Activated CD4-positive, alpha-beta T cell treated with anti-CD3 and anti-CD28 coated beads for 48 hours (primary cell): ENCODE measurements at regions not wholly inside any gene's neighbourhood (a gene's known extent, or its start where the extent isn't known, plus 50 kb on each side); places are given as distances from the start of the nearest gene placed in this dataset.

Source experiments
- DNase-seq: peaks from one replicate; pipeline ENCODE4 v3.0.0-alpha.2; 2020

GRCh38 chr2:41903474-41904135 is 144.2 kb upstream of the PKDCC start:
- no peak for DNase-seq

GRCh38 chr2:41904459-41904858 is 143.4 kb upstream of the PKDCC start:
- no peak for DNase-seq

- no peak for DNase-seq
Measured at GRCh38 chr2:41905597-41906337, 142.1 kb upstream of the PKDCC start.

- no peak for DNase-seq
Measured at GRCh38 chr2:41906338-41906725, 141.5 kb upstream of the PKDCC start.

- DNase-seq: no peak
Measured at GRCh38 chr2:41907141-41907540, 140.7 kb upstream of the PKDCC start.

GRCh38 chr2:41907771-41908207 is 140.0 kb upstream of the PKDCC start:
- no peak for DNase-seq

GRCh38 chr2:41908349-41908748 is 139.5 kb upstream of the PKDCC start:
- DNase-seq: no peak

GRCh38 chr2:41909584-41909983 is 138.2 kb upstream of the PKDCC start:
- no peak for DNase-seq

GRCh38 chr2:41910126-41910525 is 137.7 kb upstream of the PKDCC start:
- no peak for DNase-seq

- no peak for DNase-seq
Measured at GRCh38 chr2:41911033-41911432, 136.8 kb upstream of the PKDCC start.

GRCh38 chr2:41912337-41912736 is 135.5 kb upstream of the PKDCC start:
- DNase-seq: no peak

GRCh38 chr2:41912776-41913175 is 135.0 kb upstream of the PKDCC start:
- DNase-seq: no peak

- no peak for DNase-seq
Measured at GRCh38 chr2:41913311-41913710, 134.5 kb upstream of the PKDCC start.

GRCh38 chr2:41913921-41914609 is 133.8 kb upstream of the PKDCC start:
- no peak for DNase-seq

- DNase-seq: no peak
Measured at GRCh38 chr2:41914936-41915335, 132.9 kb upstream of the PKDCC start.

GRCh38 chr2:41916177-41916576 is 131.6 kb upstream of the PKDCC start:
- no peak for DNase-seq

- no peak for DNase-seq
Measured at GRCh38 chr2:41917587-41917986, 130.2 kb upstream of the PKDCC start.

GRCh38 chr2:41919135-41919534 is 128.7 kb upstream of the PKDCC start:
- DNase-seq: no peak

GRCh38 chr2:41920181-41920580 is 127.6 kb upstream of the PKDCC start:
- no peak for DNase-seq

- DNase-seq: no peak
Measured at GRCh38 chr2:41920812-41921211, 127.0 kb upstream of the PKDCC start.

- DNase-seq: no peak
Measured at GRCh38 chr2:41922177-41922576, 125.6 kb upstream of the PKDCC start.

- DNase-seq: no peak
Measured at GRCh38 chr2:41923156-41923786, 124.5 kb upstream of the PKDCC start.

- no peak for DNase-seq
Measured at GRCh38 chr2:41924024-41924423, 123.8 kb upstream of the PKDCC start.
